8988T (cell line): ENCODE measurements at regions not wholly inside any gene's neighbourhood (a gene's known extent, or its start where the extent isn't known, plus 50 kb on each side); places are given as distances from the start of the nearest gene placed in this dataset.

Experiments used
- DNase-seq: peaks from one replicate; pipeline ENCODE4 v3.0.0; 2011

GRCh38 chr6:56708810-56709597 is 66.3 kb upstream of the DST start:
- DNase-seq, result no peak

- DNase-seq, result no peak
These were observed 64.5 kb upstream of the DST start for GRCh38 chr6:56706981-56707726.

- no peak for DNase-seq
These were observed 56.5 kb upstream of the DST start for GRCh38 chr6:56699066-56699654.

GRCh38 chr6:56695702-56696101 is 53.0 kb upstream of the DST start:
- DNase-seq, result no peak

- no peak for DNase-seq
These were observed 51.3 kb upstream of the DST start for GRCh38 chr6:56694002-56694401.

DNA sequence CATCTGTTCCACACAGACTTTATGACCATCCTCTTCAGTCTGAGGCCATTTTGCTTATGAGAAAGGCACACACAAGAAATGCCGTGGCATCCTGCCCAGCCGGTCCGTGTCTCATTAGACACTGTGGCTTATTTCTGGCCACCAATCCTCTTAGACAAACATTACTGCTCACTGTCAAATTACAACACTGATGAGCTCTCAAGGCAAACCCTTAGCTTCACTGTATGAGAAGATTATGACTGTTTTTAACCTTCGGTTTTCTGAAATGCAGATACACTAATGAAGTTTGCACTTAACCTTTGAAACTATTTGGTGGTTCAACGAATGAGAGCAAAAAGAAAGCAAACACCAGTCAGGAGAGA is 50.5 kb upstream of the DST start:
- no peak for DNase-seq

DNA sequence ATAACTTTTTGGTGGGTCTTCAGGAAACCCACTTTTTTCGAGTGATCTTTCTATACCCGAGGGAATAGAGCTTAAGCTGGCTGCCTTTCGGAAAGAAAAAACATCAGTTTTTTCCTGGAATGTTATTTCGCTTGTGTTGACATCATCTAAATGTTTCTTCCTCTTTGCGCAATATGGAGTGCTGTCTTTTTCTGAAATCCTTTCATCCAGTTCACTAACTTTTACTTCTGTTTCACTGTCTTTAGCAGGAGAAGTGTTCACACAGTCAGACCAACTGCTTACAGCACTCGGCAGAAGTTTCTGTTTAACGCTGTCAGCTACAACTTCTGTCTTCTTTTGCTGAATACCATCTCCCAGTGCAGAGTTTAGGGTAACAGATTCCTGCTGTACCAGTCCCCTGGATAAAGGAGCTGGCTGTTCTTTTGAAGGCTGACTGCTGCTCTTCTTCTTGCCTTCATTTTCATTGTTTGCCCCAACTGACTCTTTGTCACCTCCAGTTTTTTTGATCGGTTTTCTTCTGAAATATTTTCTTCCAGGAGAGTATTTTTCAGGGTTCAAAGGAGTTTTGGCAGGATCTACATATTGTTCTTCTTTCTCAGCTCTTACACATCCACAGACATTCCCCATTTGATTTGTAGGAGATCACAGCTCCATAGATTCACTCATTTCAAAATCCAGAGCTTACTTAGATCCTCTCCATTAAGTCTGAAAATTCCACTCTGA is 50.0 kb upstream of the DST start:
- no peak for DNase-seq
